ENCODE measurements at regions not wholly inside any gene's neighbourhood (a gene's known extent, or its start where the extent isn't known, plus 50 kb on each side); places are given as distances from the start of the nearest gene placed in this dataset.

GRCh38 chr13:105607016-105607415 is 928.4 kb downstream of the EFNB2 start:
- DNase-seq (ENCODE audit: low read depth), result no peak

- no peak for DNase-seq (ENCODE audit: low read depth)
Measured at GRCh38 chr13:105602956-105603670, 932.3 kb downstream of the EFNB2 start.

- no peak for DNase-seq (ENCODE audit: low read depth)
Measured at GRCh38 chr13:105599477-105600037, 935.9 kb downstream of the EFNB2 start.

GRCh38 chr13:105598529-105598928 is 936.9 kb downstream of the EFNB2 start:
- no peak for DNase-seq (ENCODE audit: low read depth)

GRCh38 chr13:105597573-105597972 is 937.9 kb downstream of the EFNB2 start:
- no peak for DNase-seq (ENCODE audit: low read depth)

GRCh38 chr13:105595471-105595870 is 940.0 kb downstream of the EFNB2 start:
- DNase-seq (ENCODE audit: low read depth), result no peak

GRCh38 chr13:105591277-105591676 is 944.2 kb downstream of the EFNB2 start:
- no peak for DNase-seq (ENCODE audit: low read depth)

- peak; percentile 63 for DNase-seq (ENCODE audit: low read depth)
Measured at GRCh38 chr13:105587786-105588185, 947.7 kb downstream of the EFNB2 start.

GRCh38 chr13:105579821-105580710 is 955.4 kb downstream of the EFNB2 start:
- DNase-seq (ENCODE audit: low read depth), result no peak

- peak; percentile 11 for DNase-seq (ENCODE audit: low read depth)
Measured at GRCh38 chr13:105573136-105573535, 962.3 kb downstream of the EFNB2 start.

- no peak for DNase-seq (ENCODE audit: low read depth)
Measured at GRCh38 chr13:105572401-105572800, 963.1 kb downstream of the EFNB2 start.

GRCh38 chr13:105569816-105570215 is 965.6 kb downstream of the EFNB2 start:
- no peak for DNase-seq (ENCODE audit: low read depth)

GRCh38 chr13:105567951-105568525 is 967.4 kb downstream of the EFNB2 start:
- DNase-seq (ENCODE audit: low read depth), result no peak

- no peak for DNase-seq (ENCODE audit: low read depth)
Measured at GRCh38 chr13:105565136-105565727, 970.2 kb downstream of the EFNB2 start.

- DNase-seq (ENCODE audit: low read depth), result no peak
Measured at GRCh38 chr13:105552078-105552477, 983.4 kb downstream of the EFNB2 start.

- DNase-seq (ENCODE audit: low read depth), result no peak
Measured at GRCh38 chr13:105547851-105548250, 987.6 kb downstream of the EFNB2 start.

- DNase-seq (ENCODE audit: low read depth), result no peak
Measured at GRCh38 chr13:105545811-105546210, 989.7 kb downstream of the EFNB2 start.

- peak; percentile 1 for DNase-seq (ENCODE audit: low read depth)
Measured at GRCh38 chr13:105543742-105544141, 991.7 kb downstream of the EFNB2 start.

GRCh38 chr13:105541565-105541964 is 993.9 kb downstream of the EFNB2 start:
- no peak for DNase-seq (ENCODE audit: low read depth)

GRCh38 chr13:105538346-105538745 is 997.1 kb downstream of the EFNB2 start:
- no peak for DNase-seq (ENCODE audit: low read depth)

GRCh38 chr13:105537113-105537512 is 998.3 kb downstream of the EFNB2 start:
- no peak for DNase-seq (ENCODE audit: low read depth)

- no peak for DNase-seq (ENCODE audit: low read depth)
Measured at GRCh38 chr13:105530468-105530867, 1005.0 kb downstream of the EFNB2 start.

Measured in ELR (cell line).